ELF-1 (cell line): ENCODE measurements at regions not wholly inside any gene's neighbourhood (a gene's known extent, or its start where the extent isn't known, plus 50 kb on each side); places are given as distances from the start of the nearest gene placed in this dataset.

Experiments used
- DNase-seq: peaks from one replicate; pipeline ENCODE4 v3.0.0-alpha.2; 2016; ENCODE audit warnings: low read depth, low spot score

GRCh38 chr4:11604821-11605220 lies 176.1 kb upstream of the HS3ST1 start:
- no peak for DNase-seq

DNA sequence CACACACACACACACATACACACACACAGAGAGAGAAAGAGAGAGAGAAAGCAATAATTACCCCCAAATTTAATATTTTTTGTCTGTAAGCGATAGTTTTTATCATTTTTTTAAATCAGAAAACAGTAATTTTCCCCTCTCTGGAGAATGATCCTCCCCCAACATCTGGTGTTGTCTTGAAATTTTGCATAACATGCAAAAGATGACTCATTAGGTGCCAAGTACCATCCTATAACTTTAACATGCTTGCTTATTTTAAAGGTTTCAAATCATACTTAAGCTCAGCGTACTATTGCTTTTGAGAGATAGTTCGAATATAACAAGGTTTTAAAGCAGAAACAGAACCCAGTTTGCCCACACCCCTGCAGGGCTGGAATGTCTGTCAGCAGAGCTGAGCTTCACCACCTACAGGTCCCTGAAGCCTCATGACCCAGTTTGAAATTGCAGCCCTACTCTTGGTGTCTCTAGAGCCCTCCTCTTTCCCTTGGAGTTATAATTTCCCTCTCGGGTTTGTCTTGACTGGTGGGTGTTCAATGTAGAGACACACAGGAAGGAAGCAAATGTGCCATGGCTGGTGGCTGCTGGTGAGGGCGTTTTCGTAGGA lies 175.0 kb upstream of the HS3ST1 start:
- DNase-seq: peak; percentile 2

- no peak for DNase-seq
Measured at GRCh38 chr4:11602606-11603340, 174.1 kb upstream of the HS3ST1 start.

DNA sequence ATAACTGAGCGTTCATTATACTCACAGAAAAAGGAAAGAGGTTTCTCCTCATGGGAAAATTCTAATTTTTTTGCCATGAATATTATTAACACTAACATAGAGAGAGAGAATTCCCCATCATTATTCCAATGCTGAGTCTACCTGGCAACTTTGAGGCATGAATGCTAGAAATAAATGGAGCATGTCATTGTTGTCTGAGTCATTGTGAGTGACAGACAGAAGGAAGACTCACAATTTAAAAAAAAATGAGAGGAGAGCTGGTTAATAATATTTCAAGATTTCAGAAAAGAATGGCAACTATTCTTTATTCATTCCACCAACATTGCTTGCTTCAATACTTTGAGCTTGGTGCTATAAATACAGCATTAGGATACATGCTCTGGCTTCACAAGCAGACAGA lies 170.4 kb upstream of the HS3ST1 start:
- DNase-seq: no peak

DNA sequence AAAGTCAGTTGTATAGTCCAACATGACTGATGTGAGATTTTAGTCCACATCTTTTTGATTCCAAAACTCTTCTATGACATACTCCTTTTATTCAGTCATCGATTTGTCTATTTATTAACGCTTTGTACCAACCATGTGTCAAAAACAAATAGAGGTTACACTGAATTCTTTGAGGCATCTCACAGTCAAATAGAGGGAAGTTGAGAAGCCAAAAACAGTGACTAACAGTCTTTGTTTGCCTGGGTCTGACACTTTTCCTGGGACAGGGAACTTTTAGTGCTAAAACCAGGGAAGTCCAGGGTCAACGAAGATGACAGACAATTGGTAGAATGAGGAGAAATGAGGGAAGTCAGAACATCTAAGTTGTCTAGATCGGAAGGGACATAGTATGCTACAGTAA lies 169.9 kb upstream of the HS3ST1 start:
- DNase-seq: no peak

GRCh38 chr4:11597506-11597905 lies 168.8 kb upstream of the HS3ST1 start:
- DNase-seq: no peak

GRCh38 chr4:11596989-11597388 lies 168.3 kb upstream of the HS3ST1 start:
- DNase-seq: no peak

- no peak for DNase-seq
Measured at GRCh38 chr4:11593576-11594116, 165.0 kb upstream of the HS3ST1 start.

GRCh38 chr4:11592276-11592675 lies 163.6 kb upstream of the HS3ST1 start:
- DNase-seq: no peak

DNA sequence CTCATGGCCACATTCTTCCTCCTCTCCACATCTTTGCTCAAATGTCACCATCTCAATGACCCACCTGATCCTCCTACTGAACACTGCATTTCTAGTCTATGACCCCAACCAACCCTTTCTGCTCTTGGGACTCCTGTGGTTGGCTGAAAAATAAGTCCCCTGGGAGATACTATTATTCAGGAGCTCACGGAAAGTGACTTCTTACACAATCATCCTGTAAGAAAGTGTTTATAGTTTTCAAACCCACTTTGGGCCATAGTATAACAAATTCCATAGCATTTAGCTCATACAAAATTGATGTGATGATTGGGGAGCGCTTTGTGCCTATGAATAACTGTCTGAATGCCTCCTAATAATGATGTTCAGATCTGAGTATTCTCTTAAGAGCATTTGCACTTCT lies 161.4 kb upstream of the HS3ST1 start:
- DNase-seq: no peak

DNA sequence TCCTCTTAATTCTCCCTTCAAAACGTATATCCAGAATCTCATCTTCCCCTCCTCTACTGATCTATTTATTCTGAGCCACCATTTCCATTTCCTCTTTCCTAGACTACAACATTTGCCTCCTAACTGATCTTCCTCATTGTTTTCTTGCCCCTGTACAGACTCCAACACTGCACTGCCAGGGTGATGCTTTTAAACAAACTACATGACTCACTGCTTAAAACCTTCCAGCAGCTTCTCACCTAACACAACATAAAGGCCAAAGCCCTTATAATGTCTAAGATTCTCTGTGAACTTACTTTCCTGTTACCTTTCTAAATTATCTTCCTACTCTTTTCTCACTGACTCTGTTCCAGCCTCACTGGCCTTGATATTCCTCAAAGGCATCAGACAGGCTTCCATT lies 161.0 kb upstream of the HS3ST1 start:
- DNase-seq: no peak

DNA sequence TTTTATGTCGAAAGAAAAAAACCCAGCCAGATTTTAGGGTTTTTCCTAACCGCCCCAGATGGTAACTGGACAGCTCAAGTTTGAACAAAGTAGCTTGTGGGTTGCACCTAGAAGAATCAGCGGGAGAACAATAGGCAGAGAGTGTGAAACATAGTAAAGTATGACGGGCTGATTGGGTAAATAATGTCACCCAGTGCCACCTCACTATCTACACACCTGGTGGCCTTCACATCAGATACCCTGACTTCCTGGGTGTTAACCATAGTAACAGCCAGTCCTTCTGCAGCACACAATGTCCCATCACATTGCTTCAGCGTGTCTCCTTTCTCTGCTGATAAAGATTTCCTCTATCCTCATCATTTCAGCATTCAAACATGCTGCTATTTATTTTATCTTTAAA lies 159.1 kb upstream of the HS3ST1 start:
- no peak for DNase-seq

DNA sequence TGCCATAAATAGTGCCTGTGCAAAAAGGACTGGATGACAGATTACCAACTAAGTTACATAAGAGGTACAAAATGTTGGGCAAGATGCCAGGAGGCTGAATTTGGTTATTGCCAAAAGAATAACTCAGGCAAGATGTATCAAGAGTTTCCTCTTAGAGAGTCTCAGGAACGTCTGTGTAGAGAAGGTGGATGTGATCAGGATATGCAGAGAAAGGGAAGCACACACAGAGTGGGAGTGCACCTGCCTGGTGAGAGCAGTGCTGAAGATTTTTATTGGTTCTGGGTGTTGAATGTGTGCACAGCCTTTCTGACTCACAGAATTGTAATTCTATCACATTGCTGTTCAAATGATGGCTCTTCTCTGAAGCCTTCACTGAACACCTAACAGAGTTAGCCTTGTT lies 156.8 kb upstream of the HS3ST1 start:
- DNase-seq: no peak

- DNase-seq: no peak
Measured at GRCh38 chr4:11568511-11568910, 139.8 kb upstream of the HS3ST1 start.

DNA sequence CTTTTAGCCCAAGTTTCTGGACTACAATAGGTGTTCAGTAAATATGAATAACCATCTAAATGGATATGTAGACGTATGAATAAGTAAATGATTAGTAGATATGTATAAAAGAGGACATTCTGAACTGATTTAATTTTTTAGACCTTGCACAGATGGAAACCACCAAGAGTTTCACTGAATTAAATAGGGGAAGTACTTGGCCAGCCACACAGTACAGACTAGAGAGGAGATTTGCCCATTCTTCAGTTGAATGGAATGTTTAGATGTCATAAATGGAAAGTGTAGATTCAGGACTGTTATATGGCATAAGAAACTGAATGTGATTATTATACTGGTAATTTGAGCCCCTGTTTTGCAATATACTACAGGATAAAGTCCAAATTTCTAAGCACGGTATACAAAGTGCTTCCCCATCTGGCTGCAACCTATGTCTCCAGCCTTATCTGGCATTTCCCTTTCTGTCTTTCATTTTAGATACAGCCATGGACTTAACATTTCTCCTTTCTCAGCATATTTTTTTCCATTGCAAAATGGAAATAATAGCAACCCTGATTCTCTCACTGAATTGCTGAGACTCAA lies 137.8 kb upstream of the HS3ST1 start:
- DNase-seq: no peak

GRCh38 chr4:11565899-11566298 lies 137.2 kb upstream of the HS3ST1 start:
- DNase-seq: no peak

DNA sequence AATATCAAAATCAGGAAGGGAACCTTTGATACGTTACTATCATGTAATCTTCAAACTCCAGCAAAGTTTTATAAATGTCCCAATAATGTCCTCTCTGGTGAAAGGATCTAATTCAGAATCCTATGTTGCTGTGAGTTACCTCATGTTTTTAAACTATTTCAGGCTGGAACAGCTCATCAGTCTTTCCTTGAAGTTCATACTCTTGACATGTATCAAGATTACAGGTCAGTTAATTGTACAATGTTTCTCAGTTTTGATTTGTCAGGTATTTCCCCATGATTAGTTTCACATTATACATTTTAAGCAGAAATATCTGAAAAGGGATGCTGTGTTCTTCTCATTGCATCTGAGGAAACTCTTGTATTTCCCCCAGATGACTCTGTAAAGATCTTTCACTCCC lies 136.5 kb upstream of the HS3ST1 start:
- no peak for DNase-seq

DNA sequence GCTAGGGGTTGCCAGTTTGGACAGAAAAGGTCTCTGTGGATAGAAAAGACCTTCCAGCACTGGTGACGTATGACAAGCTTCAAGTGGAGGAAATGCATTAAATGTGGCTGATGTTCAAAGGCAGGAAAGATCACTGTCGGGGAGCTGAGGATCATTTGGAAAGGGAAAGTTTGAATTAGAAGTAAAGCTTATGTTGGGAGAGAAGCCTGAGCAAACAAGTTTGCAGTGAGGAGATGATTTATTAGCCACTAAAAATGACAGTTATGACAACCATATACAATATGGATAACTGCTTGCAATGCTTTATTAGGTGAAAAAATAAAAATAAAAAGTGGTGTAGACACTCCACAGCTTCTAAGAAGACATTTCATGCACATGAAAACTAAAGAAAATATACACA lies 135.3 kb upstream of the HS3ST1 start:
- no peak for DNase-seq

- no peak for DNase-seq
Measured at GRCh38 chr4:11549525-11549924, 120.8 kb upstream of the HS3ST1 start.

- DNase-seq: no peak
Measured at GRCh38 chr4:11548597-11549082, 119.9 kb upstream of the HS3ST1 start.

DNA sequence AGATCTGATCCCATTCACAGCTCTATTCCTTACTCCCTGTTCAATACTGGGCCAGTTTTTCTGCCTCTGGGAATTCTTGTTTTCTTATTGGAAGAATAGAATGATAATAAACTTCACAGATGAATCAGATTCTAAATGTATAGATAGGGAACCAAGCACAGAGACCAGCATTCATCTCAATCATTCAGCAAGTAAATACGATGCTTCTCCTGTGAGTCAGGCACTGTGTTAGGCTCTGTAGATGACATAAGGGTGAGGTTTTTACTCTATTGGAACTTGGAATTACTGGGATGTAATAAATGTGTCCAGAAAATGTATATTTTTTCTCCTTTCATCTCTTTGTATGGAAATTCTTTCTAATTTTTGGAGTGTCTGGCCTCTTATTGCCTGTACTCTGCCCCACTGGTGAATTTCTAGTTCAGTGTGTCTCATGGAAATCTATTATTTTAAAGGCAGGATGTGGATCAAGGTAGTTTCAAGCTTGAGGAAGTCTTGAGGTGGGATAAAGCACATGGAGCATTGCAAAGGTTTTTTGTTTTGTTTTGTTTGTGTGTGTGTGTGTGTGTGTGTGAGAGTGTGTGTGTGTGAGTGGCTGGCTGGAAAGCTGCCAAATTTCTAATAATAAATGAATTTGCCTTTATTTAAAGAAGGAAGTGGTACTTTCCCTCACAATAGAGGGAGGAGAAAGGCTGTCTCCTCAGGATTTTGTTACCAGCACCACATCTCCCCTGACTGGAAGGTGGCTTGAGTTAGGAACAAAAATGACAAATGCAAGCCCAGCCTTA lies 117.9 kb upstream of the HS3ST1 start:
- no peak for DNase-seq

DNA sequence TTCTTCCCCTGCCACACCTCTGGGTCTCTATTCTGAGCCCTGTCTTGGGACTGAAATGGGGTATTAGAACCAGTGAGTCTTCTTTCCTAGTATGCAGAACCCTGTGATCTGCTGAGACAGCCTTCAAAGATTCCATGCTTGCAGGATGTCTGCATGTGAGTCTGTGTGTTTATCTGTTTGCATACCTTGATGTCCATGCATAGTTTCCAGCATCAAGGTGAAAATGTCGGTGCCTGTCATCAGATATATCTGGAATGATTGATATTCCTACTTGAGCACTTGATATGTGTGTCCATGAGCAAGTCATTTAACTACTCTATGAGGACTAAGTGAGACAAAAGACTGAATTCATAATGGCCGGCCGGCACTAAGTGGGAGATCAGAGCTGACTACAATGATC lies 117.0 kb upstream of the HS3ST1 start:
- DNase-seq: no peak
